OCI-LY3 (cell line): ENCODE measurements at regions not wholly inside any gene's neighbourhood (a gene's known extent, or its start where the extent isn't known, plus 50 kb on each side); places are given as distances from the start of the nearest gene placed in this dataset.

ENCODE experiments used
- CTCF ChIP-seq: fragments of 200-600, 300-600 bp; sonication (generic); IDR thresholded peaks from 2 replicates; pipeline ENCODE4 v1.5.1; 2014; ENCODE audit warnings: antibody characterized with exemption, low read length, low read depth
- EZH2phosphoT487 ChIP-seq: fragments of 200-600 bp; shearing (Covaris generic); IDR thresholded peaks from 2 replicates; pipeline ENCODE4 v1.6.1; 2018; ENCODE audit warnings: antibody characterized with exemption, mixed run types, low read depth

- no peak for TF ChIP-seq CTCF
- TF ChIP-seq EZH2phosphoT487 = no peak
Observed at GRCh38 chr2:105604938-105605337, 139.8 kb upstream of the NCK2 start.
